Kidney tubule cell (primary cell): ENCODE measurements at regions not wholly inside any gene's neighbourhood (a gene's known extent, or its start where the extent isn't known, plus 50 kb on each side); places are given as distances from the start of the nearest gene placed in this dataset.

Experiments
- DNase-seq: peaks from one replicate; pipeline ENCODE4 v3.0.0-alpha.2; 2018; ENCODE audit warnings: low spot score

GRCh38 chr12:73361156-73361863 lies 1089.1 kb downstream of the TRHDE start:
- DNase-seq = peak; percentile 19

GRCh38 chr12:73361864-73362230 lies 1089.7 kb downstream of the TRHDE start:
- no peak for DNase-seq

GRCh38 chr12:73362666-73363065 lies 1090.5 kb downstream of the TRHDE start:
- no peak for DNase-seq

- no peak for DNase-seq
Measured at GRCh38 chr12:73372856-73373255, 1100.7 kb downstream of the TRHDE start.

GRCh38 chr12:73374360-73374759 lies 1102.2 kb downstream of the TRHDE start:
- DNase-seq = no peak

GRCh38 chr12:73383584-73384222 lies 1111.5 kb downstream of the TRHDE start:
- DNase-seq = no peak

- no peak for DNase-seq
Measured at GRCh38 chr12:73384592-73384991, 1112.4 kb downstream of the TRHDE start.

- DNase-seq = no peak
Measured at GRCh38 chr12:73390261-73390660, 1118.1 kb downstream of the TRHDE start.

- no peak for DNase-seq
Measured at GRCh38 chr12:73413051-73413450, 1124.6 kb upstream of the ATXN7L3B start.

- no peak for DNase-seq
Measured at GRCh38 chr12:73413974-73414373, 1123.7 kb upstream of the ATXN7L3B start.

GRCh38 chr12:73414926-73415325 lies 1122.7 kb upstream of the ATXN7L3B start:
- DNase-seq = no peak

- DNase-seq = no peak
Measured at GRCh38 chr12:73418541-73418940, 1119.1 kb upstream of the ATXN7L3B start.

GRCh38 chr12:73421832-73422231 lies 1115.8 kb upstream of the ATXN7L3B start:
- peak; percentile 31 for DNase-seq

GRCh38 chr12:73424484-73424883 lies 1113.2 kb upstream of the ATXN7L3B start:
- DNase-seq = no peak

- no peak for DNase-seq
Measured at GRCh38 chr12:73445658-73446324, 1091.8 kb upstream of the ATXN7L3B start.

GRCh38 chr12:73452672-73453469 lies 1084.8 kb upstream of the ATXN7L3B start:
- no peak for DNase-seq

- no peak for DNase-seq
Measured at GRCh38 chr12:73460212-73460611, 1077.4 kb upstream of the ATXN7L3B start.

- no peak for DNase-seq
Measured at GRCh38 chr12:73465106-73465505, 1072.5 kb upstream of the ATXN7L3B start.

GRCh38 chr12:73486256-73486655 lies 1051.4 kb upstream of the ATXN7L3B start:
- DNase-seq = no peak

- no peak for DNase-seq
Measured at GRCh38 chr12:73506611-73507010, 1031.0 kb upstream of the ATXN7L3B start.

- DNase-seq = no peak
Measured at GRCh38 chr12:73514672-73515071, 1023.0 kb upstream of the ATXN7L3B start.

GRCh38 chr12:73517859-73518258 lies 1019.8 kb upstream of the ATXN7L3B start:
- no peak for DNase-seq

- DNase-seq = no peak
Measured at GRCh38 chr12:73529231-73529630, 1008.4 kb upstream of the ATXN7L3B start.
